Esophagus squamous epithelium (tissue), 4 donors: ENCODE measurements at regions not wholly inside any gene's neighbourhood (a gene's known extent, or its start where the extent isn't known, plus 50 kb on each side); places are given as distances from the start of the nearest gene placed in this dataset.

ENCODE experiments used
- CTCF ChIP-seq, 6 experiments: fragments of 450-650 bp in 4 of 6; fragments of 200-600 bp in 2 of 6; sonication (generic) in 2 of 6; IDR thresholded peaks; one replicate each; pipeline ENCODE4 v1.5.1; 2016 to 2019; ENCODE audit warnings: antibody characterized with exemption in 6 of 6, mild to moderate bottlenecking in 4 of 6, moderate library complexity in 4 of 6
- POLR2A ChIP-seq, 4 donors: fragments of 450-650 bp; IDR thresholded peaks; one replicate each; pipeline ENCODE4 v1.6.1; 2017; ENCODE audit warnings: antibody characterized with exemption in 4 of 4, mild to moderate bottlenecking in 4 of 4, moderate library complexity in 3 of 4

DNA sequence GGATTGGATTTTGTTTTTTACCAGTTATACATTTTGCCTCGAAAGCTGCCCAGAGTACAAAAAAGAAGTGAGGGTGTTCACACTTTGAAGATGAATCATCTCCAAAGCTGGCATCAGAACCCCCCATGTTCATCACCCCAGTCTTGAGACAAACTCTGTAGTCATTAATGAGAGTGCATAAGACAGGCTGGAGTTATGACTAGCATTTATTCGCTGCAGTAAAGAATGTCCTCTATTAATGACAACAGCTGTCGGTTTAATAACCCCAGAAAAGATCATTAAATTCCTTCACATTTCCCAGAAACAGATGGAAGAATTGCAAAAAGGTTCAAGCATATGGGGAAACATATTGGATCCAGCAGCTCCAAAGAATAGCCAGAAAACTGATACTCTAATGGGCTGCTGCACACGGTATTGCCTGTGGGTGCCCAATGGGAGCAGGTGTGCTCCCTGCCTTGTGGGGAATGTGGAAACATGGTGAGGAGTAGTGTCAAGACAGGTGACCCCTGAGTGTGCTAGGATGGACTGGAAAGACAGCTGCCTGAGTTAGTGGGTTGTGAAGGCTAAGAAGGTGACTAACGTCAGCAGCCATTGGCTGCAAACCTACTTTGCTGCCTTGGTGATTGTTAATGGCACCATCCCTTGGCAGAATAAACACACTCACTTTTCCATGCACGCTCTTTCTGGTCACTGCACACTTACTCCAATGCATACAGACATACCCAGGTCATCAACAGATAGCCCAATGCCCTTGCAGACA lies 81.9 kb downstream of the AIPL1 start:
- TF ChIP-seq CTCF (IDR thresholded peaks at IDR 0.05) (no peak), POLR2A (IDR thresholded peaks at IDR 0.05) (no peak)
